HEK293 (cell line): ENCODE measurements at regions not wholly inside any gene's neighbourhood (a gene's known extent, or its start where the extent isn't known, plus 50 kb on each side); places are given as distances from the start of the nearest gene placed in this dataset.

Experiments used
- HOXA7 ChIP-seq: sonication (generic); formaldehyde crosslinking; IDR thresholded peaks from 2 replicates; pipeline ENCODE4 v1.8.1; 2022; ENCODE audit warnings: missing genetic modification reagents, borderline replicate concordance
- MEIS1 ChIP-seq: sonication (generic); formaldehyde crosslinking; IDR thresholded peaks from 2 replicates; pipeline ENCODE4 v1.8.1; 2022; ENCODE audit warnings: missing genetic modification reagents, mild to moderate bottlenecking, borderline replicate concordance
- ZNF24 ChIP-seq: fragments of 450-650 bp; formaldehyde crosslinking; IDR thresholded peaks from 2 replicates; pipeline ENCODE4 v1.5.1; 2016; ENCODE audit warnings: missing biosample characterization, missing genetic modification characterization
- ZNF274 ChIP-seq, 2 experiments: fragments of 200-500 bp in 1 of 2; fragments of 450-650 bp in 1 of 2; sonication (Bioruptor generic) in 1 of 2; formaldehyde crosslinking in 1 of 2; IDR thresholded peaks; 2 replicates each; pipeline versions ENCODE4 v1.5.1 to v1.6.1; 2014 to 2016; ENCODE audit warnings: borderline replicate concordance in 1 of 2, inconsistent platforms in 1 of 2, low read length in 1 of 2, missing biosample characterization in 1 of 2, missing genetic modification characterization in 1 of 2
- ZNF610 ChIP-seq: fragments of 450-650 bp; formaldehyde crosslinking; IDR thresholded peaks from 2 replicates; pipeline ENCODE4 v1.5.1; 2016; ENCODE audit warnings: missing biosample characterization, missing genetic modification characterization, borderline replicate concordance
- TF ChIP-seq, protein P1 (sequence below): fragments of 450-650 bp; formaldehyde crosslinking; IDR thresholded peaks from 2 replicates; pipeline ENCODE4 v1.5.1; 2016; ENCODE audit warnings: missing biosample characterization, missing genetic modification characterization
- TF ChIP-seq, protein P2 (sequence below): fragments of 450-650 bp; formaldehyde crosslinking; IDR thresholded peaks from 2 replicates; pipeline ENCODE4 v1.5.1; 2016; ENCODE audit warnings: missing biosample characterization, missing genetic modification characterization

DNA sequence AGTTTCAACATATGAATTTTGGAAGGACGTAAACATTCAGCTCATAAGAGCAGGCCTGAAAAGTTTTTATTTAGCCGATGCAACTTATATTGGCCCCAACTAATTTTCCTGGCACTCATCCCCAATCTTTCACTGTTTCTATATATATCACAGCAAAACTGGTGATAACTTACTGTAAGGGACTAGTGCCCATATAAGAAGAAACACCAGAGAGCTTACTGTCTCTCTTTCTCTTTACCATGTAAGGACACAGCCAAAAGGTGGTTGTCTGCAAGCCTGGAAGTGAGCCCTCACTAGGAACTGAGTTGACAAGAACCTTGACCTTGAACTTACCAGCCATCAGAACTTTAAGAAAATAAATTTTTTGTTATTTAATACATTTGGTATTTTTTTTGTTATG lies 807.4 kb upstream of the CITED2 start:
- TF ChIP-seq ZNF24 (tag by site-specific recombination) = no peak
- no peak for TF ChIP-seq ZNF610
- no peak for TF ChIP-seq HOXA7 (CRISPR knock-in tag)
- TF ChIP-seq, protein P1, sequence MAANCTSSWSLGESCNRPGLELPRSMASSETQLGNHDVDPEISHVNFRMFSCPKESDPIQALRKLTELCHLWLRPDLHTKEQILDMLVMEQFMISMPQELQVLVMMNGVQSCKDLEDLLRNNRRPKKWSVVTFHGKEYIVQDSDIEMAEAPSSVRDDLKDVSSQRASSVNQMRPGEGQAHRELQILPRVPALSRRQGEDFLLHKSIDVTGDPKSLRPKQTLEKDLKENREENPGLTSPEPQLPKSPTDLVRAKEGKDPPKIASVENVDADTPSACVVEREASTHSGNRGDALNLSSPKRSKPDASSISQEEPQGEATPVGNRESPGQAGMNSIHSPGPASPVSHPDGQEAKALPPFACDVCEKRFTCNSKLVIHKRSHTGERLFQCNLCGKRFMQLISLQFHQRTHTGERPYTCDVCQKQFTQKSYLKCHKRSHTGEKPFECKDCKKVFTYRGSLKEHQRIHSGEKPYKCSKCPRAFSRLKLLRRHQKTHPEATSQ (tag by site-specific recombination) = no peak
- no peak for TF ChIP-seq ZNF274 (IDR thresholded peaks at IDR 0.05; ENCODE audit: low read length)
- TF ChIP-seq ZNF274 (tag by site-specific recombination; IDR thresholded peaks at IDR 0.05; ENCODE audit: borderline replicate concordance) = no peak
- TF ChIP-seq, protein P2, sequence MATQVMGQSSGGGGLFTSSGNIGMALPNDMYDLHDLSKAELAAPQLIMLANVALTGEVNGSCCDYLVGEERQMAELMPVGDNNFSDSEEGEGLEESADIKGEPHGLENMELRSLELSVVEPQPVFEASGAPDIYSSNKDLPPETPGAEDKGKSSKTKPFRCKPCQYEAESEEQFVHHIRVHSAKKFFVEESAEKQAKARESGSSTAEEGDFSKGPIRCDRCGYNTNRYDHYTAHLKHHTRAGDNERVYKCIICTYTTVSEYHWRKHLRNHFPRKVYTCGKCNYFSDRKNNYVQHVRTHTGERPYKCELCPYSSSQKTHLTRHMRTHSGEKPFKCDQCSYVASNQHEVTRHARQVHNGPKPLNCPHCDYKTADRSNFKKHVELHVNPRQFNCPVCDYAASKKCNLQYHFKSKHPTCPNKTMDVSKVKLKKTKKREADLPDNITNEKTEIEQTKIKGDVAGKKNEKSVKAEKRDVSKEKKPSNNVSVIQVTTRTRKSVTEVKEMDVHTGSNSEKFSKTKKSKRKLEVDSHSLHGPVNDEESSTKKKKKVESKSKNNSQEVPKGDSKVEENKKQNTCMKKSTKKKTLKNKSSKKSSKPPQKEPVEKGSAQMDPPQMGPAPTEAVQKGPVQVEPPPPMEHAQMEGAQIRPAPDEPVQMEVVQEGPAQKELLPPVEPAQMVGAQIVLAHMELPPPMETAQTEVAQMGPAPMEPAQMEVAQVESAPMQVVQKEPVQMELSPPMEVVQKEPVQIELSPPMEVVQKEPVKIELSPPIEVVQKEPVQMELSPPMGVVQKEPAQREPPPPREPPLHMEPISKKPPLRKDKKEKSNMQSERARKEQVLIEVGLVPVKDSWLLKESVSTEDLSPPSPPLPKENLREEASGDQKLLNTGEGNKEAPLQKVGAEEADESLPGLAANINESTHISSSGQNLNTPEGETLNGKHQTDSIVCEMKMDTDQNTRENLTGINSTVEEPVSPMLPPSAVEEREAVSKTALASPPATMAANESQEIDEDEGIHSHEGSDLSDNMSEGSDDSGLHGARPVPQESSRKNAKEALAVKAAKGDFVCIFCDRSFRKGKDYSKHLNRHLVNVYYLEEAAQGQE (tag by site-specific recombination) = no peak
- no peak for TF ChIP-seq MEIS1
